K562 (cell line): ENCODE measurements at regions not wholly inside any gene's neighbourhood (a gene's known extent, or its start where the extent isn't known, plus 50 kb on each side); places are given as distances from the start of the nearest gene placed in this dataset.

Experiments used
- ATAC-seq: fragments of 200-7000 bp; cut with Tn5 transposase; 3 replicates; pipeline ENCODE4 v1.9.1; 2020; ENCODE audit warnings: moderate library complexity
- BruUV-seq: library from RNA; stranded (reverse); fragments of 400-500 nt; replicated peaks from 2 replicates; lab custom pipeline; 2021; lab: Mats Ljungman, UMichigan
- CTCF ChIA-PET: fragments of 300-600 bp; formaldehyde crosslinking; extraction: SDS; loops from one replicate; lab custom pipeline; 2021; ENCODE audit warnings: low intra/inter-chr PET ratio; lab: Yijun Ruan, JAX
- POLR2A ChIA-PET: fragments of 300-600, 350-650 bp; sonication (Branson Sonifier 250); formaldehyde crosslinking; extraction: SDS; loops from one replicate; lab custom pipeline; 2021; ENCODE audit warnings: antibody characterized with exemption, inconsistent platforms; lab: Yijun Ruan, JAX
- DNase-seq, 4 experiments: peaks; one replicate each; pipeline versions ENCODE4 v3.0.0 to v3.0.0-alpha.2; 2011 to 2018; ENCODE audit warnings: low spot score in 3 of 4, mixed read lengths in 3 of 4; ENCODE audit errors: extremely low read depth in 1 of 4
- FAIRE-seq: peaks from 2 replicates; lab custom pipeline; 2011; peaks lifted over from hg19 to GRCh38; lab: Jason Lieb, UNC
- H2AFZ ChIP-seq: 2 replicates; pipeline ENCODE4 v1.6.0; 2011; ENCODE audit warnings: low read depth, low read length, control low read depth, inconsistent platforms
- H3K27ac ChIP-seq: fragments of 200-600 bp; 3 replicates; pipeline ENCODE4 v1.8.0; 2011; ENCODE audit warnings: low read depth, mild to moderate bottlenecking, control low read depth, inconsistent platforms, low read length, moderate library complexity, mixed read lengths; ENCODE audit errors: extremely low read depth
- H3K27me3 ChIP-seq, 2 experiments: fragments of 300-600 bp in 1 of 2; 2 replicates in 1 of 2; 3 replicates in 1 of 2; pipeline versions ENCODE4 v1.6.0 to v1.8.0; 2011; ENCODE audit warnings: inconsistent platforms in 2 of 2, low read length in 2 of 2, mild to moderate bottlenecking in 1 of 2, mixed read lengths in 1 of 2, moderate library complexity in 1 of 2; ENCODE audit not compliant: control insufficient read depth in 2 of 2, insufficient read depth in 2 of 2
- H3K36me3 ChIP-seq: fragments of 300-600 bp; 3 replicates; pipeline ENCODE4 v1.8.0; 2011; ENCODE audit warnings: mild to moderate bottlenecking, low read length, inconsistent platforms; ENCODE audit not compliant: control insufficient read depth, insufficient read depth
- H3K4me1 ChIP-seq, 2 experiments: fragments of 200-600 bp in 1 of 2; replicated peaks in 1 of 2; 2 replicates in 1 of 2; 3 replicates in 1 of 2; pipeline versions ENCODE4 v1.5.1 to v1.8.0; 2011; ENCODE audit warnings: inconsistent platforms in 2 of 2, low read length in 2 of 2, mild to moderate bottlenecking in 1 of 2, mixed read lengths in 1 of 2, moderate library complexity in 1 of 2; ENCODE audit not compliant: control insufficient read depth in 2 of 2, insufficient read depth in 2 of 2
- H3K4me2 ChIP-seq: 2 replicates; pipeline ENCODE4 v1.6.1; 2011; ENCODE audit warnings: low read length, control low read depth, inconsistent platforms, mixed read lengths; ENCODE audit not compliant: insufficient read depth
- H3K4me3 ChIP-seq: fragments of 200-600 bp; sonication (generic), shearing (Covaris generic); 2 replicates; pipeline ENCODE4 v1.5.1; 2016; ENCODE audit warnings: control low read depth, inconsistent platforms
- H3K79me2 ChIP-seq: fragments of 200-600 bp; 3 replicates; pipeline ENCODE4 v1.8.0; 2011; ENCODE audit warnings: low read length, inconsistent platforms; ENCODE audit not compliant: control insufficient read depth, insufficient read depth
- H3K9ac ChIP-seq, 2 experiments: 2 replicates each; pipeline versions ENCODE4 v1.6.0 to v1.6.1; 2011; ENCODE audit warnings: low read depth in 2 of 2, low read length in 2 of 2, control low read depth in 1 of 2, inconsistent platforms in 1 of 2, mild to moderate bottlenecking in 1 of 2, mixed read lengths in 1 of 2; ENCODE audit not compliant: insufficient read depth in 1 of 2
- H3K9me1 ChIP-seq: one replicate; pipeline ENCODE4 v1.6.0; 2011; ENCODE audit warnings: inconsistent platforms, mild to moderate bottlenecking, low read length, moderate library complexity; ENCODE audit not compliant: control insufficient read depth, insufficient read depth
- H3K9me3 ChIP-seq: replicated peaks from 2 replicates; pipeline ENCODE4 v1.5.1; 2011; ENCODE audit warnings: low read depth, low read length, inconsistent platforms; ENCODE audit not compliant: control insufficient read depth, insufficient read depth
- H4K20me1 ChIP-seq: replicated peaks from 2 replicates; pipeline ENCODE4 v1.6.1; 2011; ENCODE audit warnings: low read length, inconsistent platforms, mixed read lengths; ENCODE audit not compliant: control insufficient read depth, insufficient read depth
- FOXM1 ChIP-seq, 2 experiments: fragments of 450-650 bp in 1 of 2; sonication (generic) in 1 of 2; formaldehyde crosslinking in 1 of 2; IDR thresholded peaks; 2 replicates each; pipeline versions ENCODE4 v1.6.1 to v1.9.0; 2017 to 2022; ENCODE audit warnings: low read depth in 2 of 2, mild to moderate bottlenecking in 2 of 2, missing genetic modification reagents in 1 of 2, moderate library complexity in 1 of 2
- PHTF2 ChIP-seq: fragments of 250-450 bp; sonication (Bioruptor Pico); IDR thresholded peaks from 2 replicates; pipeline ENCODE4 v1.5.0; 2021; ENCODE audit warnings: mild to moderate bottlenecking
- TCF15 ChIP-seq: fragments of 250-450 bp; sonication (Bioruptor Pico); IDR thresholded peaks from 2 replicates; pipeline ENCODE4 v1.8.0; 2022; ENCODE audit warnings: moderate library complexity, mild to moderate bottlenecking, inconsistent platforms
- TCF7L2 ChIP-seq: fragments of 150-350 bp; IDR thresholded peaks from 2 replicates; pipeline ENCODE4 v1.6.1; 2016; ENCODE audit warnings: low read depth, mild to moderate bottlenecking, low read length, moderate library complexity
- ZNF518B ChIP-seq: fragments of 250-450 bp; sonication (Bioruptor Pico); IDR thresholded peaks from 2 replicates; pipeline ENCODE4 v1.5.0; 2021; ENCODE audit warnings: mild to moderate bottlenecking, moderate library complexity
- ZNF589 ChIP-seq: fragments of 200-800 bp; sonication (Bioruptor generic); IDR thresholded peaks from 2 replicates; pipeline ENCODE4 v1.6.1; 2016; ENCODE audit warnings: low read depth, missing genetic modification characterization, missing compliant biosample characterization
- ZZZ3 ChIP-seq: fragments of 450-650 bp; IDR thresholded peaks from 2 replicates; pipeline ENCODE4 v1.6.1; 2016; ENCODE audit warnings: antibody characterized with exemption, mild to moderate bottlenecking, moderate library complexity
- WGBS: fragments of 100-300 bp; shearing (Covaris generic); methylation state at CpG from one replicate; pipeline ENCODE4 v1.1.6; 2016; ENCODE audit warnings: low coverage, mixed read lengths; ENCODE audit not compliant: insufficient coverage; ENCODE audit errors: missing lambda C conversion rate; 5-methylcytosine and 5-hydroxymethylcytosine counted together
- in situ Hi-C: fragments of 300-500 bp; cut with MboI; formaldehyde crosslinking; loops from 4 replicates; pipeline ENCODE4 v1.15.0; 2018; ENCODE audit warnings: inconsistent platforms, mixed read lengths
- intact Hi-C: fragments of 100-400 bp; cut with micrococcal nuclease; formaldehyde crosslinking; loops from 2 replicates; pipeline ENCODE4 v1.14.2; 2022

GRCh38 chr13:83272652-83273240 is 609.5 kb downstream of the SLITRK1 start (continued):
- no peak for TF ChIP-seq ZZZ3
- TF ChIP-seq, all 486 proteins: peak for 0

- Histone ChIP-seq H4K20me1 (no peaks in the 10 kb centered on the region), H3K4me2 (no peak overlapping the region), H3K36me3 (no peaks in the 10 kb centered on the region), H3K4me1 (no peaks in the 10 kb centered on the region), H3K27me3 (no peaks in the 10 kb centered on the region), H3K9me3 (no peaks in the 10 kb centered on the region), H3K4me3 (no peak overlapping the region), H2AFZ (no peak overlapping the region), H3K79me2 (no peaks in the 10 kb centered on the region), H3K9ac (no peak overlapping the region), H3K27ac (no peak overlapping the region), H3K9me1 (no peaks in the 10 kb centered on the region)
- CTCF ChIA-PET: no interaction called here
- WGBS: 9% methylated on average over 1 of the region's 1 CpG
- no TSS peak for BruUV-seq
- no peak for FAIRE-seq
- intact Hi-C loops (no loop called here), in situ Hi-C loops (no loop called here)
- no peak for DNase-seq
- no peak for ATAC-seq
- POLR2A ChIA-PET: no interaction called here
- TF ChIP-seq TCF7L2 (no peak), TCF15 (CRISPR knock-in tag) (no peak), ZNF518B (CRISPR knock-in tag) (no peak), ZZZ3 (no peak), ZNF589 (CRISPR knock-in tag) (no peak), PHTF2 (no peak), FOXM1 (IDR thresholded peaks at IDR 0.05; ENCODE audit: low read depth) (no peak), FOXM1 (CRISPR knock-in tag; IDR thresholded peaks at IDR 0.05; ENCODE audit: low read depth) (no peak)
Measured at GRCh38 chr13:83272076-83272475, 610.2 kb downstream of the SLITRK1 start.
